ENCODE measurements at regions not wholly inside any gene's neighbourhood (a gene's known extent, or its start where the extent isn't known, plus 50 kb on each side); places are given as distances from the start of the nearest gene placed in this dataset.

- no peak overlapping the region for H3K27ac ChIP-seq
- no peaks in the 10 kb centered on the region for H3K36me3 ChIP-seq
- no peaks in the 10 kb centered on the region for H3K27me3 ChIP-seq
- TF ChIP-seq CTCF (IDR thresholded peaks at IDR 0.05) (no peak), EP300 (IDR thresholded peaks at IDR 0.05) (no peak), POLR2A (IDR thresholded peaks at IDR 0.05) (no peak)
- no peaks in the 10 kb centered on the region for H3K9me3 ChIP-seq
- peaks cover 0 to 9% (median 3%) of the 10 kb centered on the region in 4 donors for H3K4me1 ChIP-seq
- H3K4me3 ChIP-seq: no peak overlapping the region
- WGBS, 2 donors: 43 to 44% methylated on average over 3 of the region's 3 CpGs
- no peak for DNase-seq (ENCODE audit: low spot score in 2 of 2)
These were observed 305.5 kb upstream of the PKN2 start for GRCh38 chr1:88378560-88378959.

GRCh38 chr1:88394958-88395357, 289.1 kb upstream of the PKN2 start:
- WGBS, 2 donors: 75 to 76% methylated on average over 2 of the region's 2 CpGs
- H3K27ac ChIP-seq: no peak overlapping the region
- H3K4me1 ChIP-seq: no peaks in the 10 kb centered on the region
- H3K4me3 ChIP-seq: no peak overlapping the region
- no peaks in the 10 kb centered on the region for H3K36me3 ChIP-seq
- TF ChIP-seq POLR2A (IDR thresholded peaks at IDR 0.05): no peak
- TF ChIP-seq EP300 (IDR thresholded peaks at IDR 0.05): no peak
- TF ChIP-seq CTCF (IDR thresholded peaks at IDR 0.05): no peak
- DNase-seq (ENCODE audit: low spot score in 2 of 2): no peak
- H3K9me3 ChIP-seq: peaks cover 0 to 5% (median 0%) of the 10 kb centered on the region in 4 donors
- no peaks in the 10 kb centered on the region for H3K27me3 ChIP-seq

DNA sequence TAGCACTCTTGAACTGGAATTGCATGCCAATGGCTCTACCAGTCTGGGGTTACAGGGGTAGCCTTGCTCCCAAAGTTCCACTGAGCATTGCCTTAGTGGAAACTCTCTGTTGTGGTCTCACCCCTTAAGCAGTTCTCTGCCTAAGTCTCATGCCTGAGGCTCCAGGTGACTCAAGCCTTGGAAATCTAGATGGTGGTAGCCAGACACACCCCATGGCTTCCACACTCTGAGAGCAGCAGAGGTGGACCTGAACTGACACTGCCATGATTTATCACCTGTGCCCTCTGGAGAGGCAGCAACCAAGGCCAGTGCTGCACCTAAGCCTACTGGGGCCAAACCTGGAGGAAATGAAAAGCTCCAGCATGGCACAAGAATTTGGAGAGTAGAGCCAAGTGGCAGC, 285.7 kb upstream of the PKN2 start:
- TF ChIP-seq EP300 (IDR thresholded peaks at IDR 0.05) (no peak), POLR2A (IDR thresholded peaks at IDR 0.05) (no peak), CTCF (IDR thresholded peaks at IDR 0.05) (no peak)
- no peak for DNase-seq (ENCODE audit: low spot score in 2 of 2)
- no peak overlapping the region for H3K27ac ChIP-seq
- H3K4me3 ChIP-seq: no peak overlapping the region
- no peaks in the 10 kb centered on the region for H3K27me3 ChIP-seq
- no peaks in the 10 kb centered on the region for H3K36me3 ChIP-seq
- H3K9me3 ChIP-seq: no peaks in the 10 kb centered on the region
- H3K4me1 ChIP-seq: no peaks in the 10 kb centered on the region

DNA sequence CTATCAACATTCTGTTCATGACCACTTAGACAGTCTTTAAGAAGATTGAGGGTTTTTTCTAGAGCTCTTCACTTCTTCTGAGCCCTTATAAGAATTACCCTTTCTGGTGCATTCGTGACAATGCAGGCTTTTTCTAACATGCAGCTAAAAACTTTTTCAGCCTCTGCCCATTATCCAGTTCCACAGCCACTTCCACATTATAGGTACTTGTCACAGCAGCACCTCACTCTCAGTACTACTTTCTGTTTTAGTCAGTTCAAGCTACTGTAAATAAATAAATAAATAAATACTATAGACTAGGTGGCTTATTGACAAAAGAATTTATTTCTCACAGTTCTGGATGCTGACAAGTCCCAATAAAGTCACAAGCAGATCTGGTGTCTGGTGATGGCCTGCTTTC, 284.4 kb upstream of the PKN2 start:
- H3K4me1 ChIP-seq: no peaks in the 10 kb centered on the region
- no peak overlapping the region for H3K27ac ChIP-seq
- no peak overlapping the region for H3K4me3 ChIP-seq
- no peaks in the 10 kb centered on the region for H3K27me3 ChIP-seq
- no peaks in the 10 kb centered on the region for H3K36me3 ChIP-seq
- 81 to 89% methylated on average over 1 of the region's 1 CpG for WGBS, 2 donors
- TF ChIP-seq POLR2A (IDR thresholded peaks at IDR 0.05) (no peak), EP300 (IDR thresholded peaks at IDR 0.05) (no peak), CTCF (IDR thresholded peaks at IDR 0.05) (no peak)
- no peaks in the 10 kb centered on the region for H3K9me3 ChIP-seq
- DNase-seq (ENCODE audit: low spot score in 2 of 2): no peak

GRCh38 chr1:88401313-88401712, 282.8 kb upstream of the PKN2 start:
- WGBS, 2 donors: 79 to 85% methylated on average over 1 of the region's 1 CpG
- DNase-seq (ENCODE audit: low spot score in 2 of 2): no peak
- TF ChIP-seq POLR2A (IDR thresholded peaks at IDR 0.05) (no peak), EP300 (IDR thresholded peaks at IDR 0.05) (no peak), CTCF (IDR thresholded peaks at IDR 0.05) (no peak)
- no peak overlapping the region for H3K27ac ChIP-seq
- H3K9me3 ChIP-seq: no peaks in the 10 kb centered on the region
- H3K4me1 ChIP-seq: no peaks in the 10 kb centered on the region
- H3K4me3 ChIP-seq: no peak overlapping the region
- H3K36me3 ChIP-seq: no peaks in the 10 kb centered on the region
- H3K27me3 ChIP-seq: no peaks in the 10 kb centered on the region
